ENCODE measurements at regions not wholly inside any gene's neighbourhood (a gene's known extent, or its start where the extent isn't known, plus 50 kb on each side); places are given as distances from the start of the nearest gene placed in this dataset.

- H3K27ac ChIP-seq = no peak overlapping the region
- no peaks in the 10 kb centered on the region for H3K36me3 ChIP-seq (replicated peaks in 1 of 2; ENCODE audit: insufficient read depth in 1 of 2, low read depth in 2 of 2)
- no peak for TF ChIP-seq POLR2A (IDR thresholded peaks at IDR 0.05)
- no peak for TF ChIP-seq CTCF (IDR thresholded peaks at IDR 0.05)
- H3K27me3 ChIP-seq = no peaks in the 10 kb centered on the region
- H3K4me1 ChIP-seq = no peaks in the 10 kb centered on the region
- H3K4me3 ChIP-seq = no peak overlapping the region
- no peaks in the 10 kb centered on the region for H3K9me3 ChIP-seq
- ATAC-seq (no peak), DNase-seq (no peak)
- intact Hi-C loops (cut with DNase I) = no loop called here
- WGBS, 2 donors = 75 to 83% methylated on average over 5 to 6 of the region's 6 CpGs
Measured at GRCh38 chr13:76708138-76708688, 178.0 kb downstream of the KCTD12 start.

- Histone ChIP-seq H3K36me3 (replicated peaks in 1 of 2; ENCODE audit: insufficient read depth in 1 of 2, low read depth in 2 of 2) (no peaks in the 10 kb centered on the region), H3K27ac (no peak overlapping the region), H3K27me3 (no peaks in the 10 kb centered on the region), H3K4me3 (no peak overlapping the region), H3K9me3 (no peaks in the 10 kb centered on the region), H3K4me1 (no peaks in the 10 kb centered on the region)
- WGBS, 2 donors = 53 to 60% methylated on average over 3 of the region's 3 CpGs
- TF ChIP-seq CTCF (IDR thresholded peaks at IDR 0.05) (no peak), POLR2A (IDR thresholded peaks at IDR 0.05) (no peak)
- ATAC-seq (no peak), DNase-seq (no peak)
- intact Hi-C loops (cut with DNase I) = no loop called here
Measured at GRCh38 chr13:76707360-76707759, 178.8 kb downstream of the KCTD12 start.

GRCh38 chr13:76703621-76704288, 182.4 kb downstream of the KCTD12 start:
- no peak overlapping the region for H3K27ac ChIP-seq
- H3K27me3 ChIP-seq = no peaks in the 10 kb centered on the region
- ATAC-seq (no peak), DNase-seq (no peak)
- no peaks in the 10 kb centered on the region for H3K9me3 ChIP-seq
- TF ChIP-seq POLR2A (IDR thresholded peaks at IDR 0.05) (no peak), CTCF (IDR thresholded peaks at IDR 0.05) (no peak)
- no peaks in the 10 kb centered on the region for H3K36me3 ChIP-seq (replicated peaks in 1 of 2; ENCODE audit: insufficient read depth in 1 of 2, low read depth in 2 of 2)
- WGBS, 2 donors = 43 to 47% methylated on average over 2 of the region's 2 CpGs
- H3K4me3 ChIP-seq = no peak overlapping the region
- intact Hi-C loops (cut with DNase I) = no loop called here
- H3K4me1 ChIP-seq = no peaks in the 10 kb centered on the region

- H3K9me3 ChIP-seq = no peaks in the 10 kb centered on the region
- no peak overlapping the region for H3K27ac ChIP-seq
- no peaks in the 10 kb centered on the region for H3K27me3 ChIP-seq
- 84 to 88% methylated on average over 2 of the region's 2 CpGs for WGBS, 2 donors
- no peak overlapping the region for H3K4me3 ChIP-seq
- intact Hi-C loops (cut with DNase I) = no loop called here
- ATAC-seq (no peak), DNase-seq (no peak)
- no peak for TF ChIP-seq POLR2A (IDR thresholded peaks at IDR 0.05)
- no peak for TF ChIP-seq CTCF (IDR thresholded peaks at IDR 0.05)
- no peaks in the 10 kb centered on the region for H3K4me1 ChIP-seq
- H3K36me3 ChIP-seq (replicated peaks in 1 of 2; ENCODE audit: insufficient read depth in 1 of 2, low read depth in 2 of 2) = no peaks in the 10 kb centered on the region
Measured at GRCh38 chr13:76703216-76703615, 183.0 kb downstream of the KCTD12 start.

GRCh38 chr13:76697288-76697687, 188.9 kb downstream of the KCTD12 start:
- H3K27ac ChIP-seq = no peak overlapping the region
- H3K4me3 ChIP-seq = no peak overlapping the region
- no peak for DNase-seq
- H3K27me3 ChIP-seq = no peaks in the 10 kb centered on the region
- no peak for ATAC-seq
- TF ChIP-seq CTCF (IDR thresholded peaks at IDR 0.05) (no peak), POLR2A (IDR thresholded peaks at IDR 0.05) (no peak)
- intact Hi-C loops (cut with DNase I) = no loop called here
- H3K4me1 ChIP-seq = no peaks in the 10 kb centered on the region
- no peaks in the 10 kb centered on the region for H3K36me3 ChIP-seq (replicated peaks in 1 of 2; ENCODE audit: insufficient read depth in 1 of 2, low read depth in 2 of 2)
- whole genome bisulfite sequencing, 2 donors = 31 to 33% methylated on average over 2 of the region's 2 CpGs
- H3K9me3 ChIP-seq = no peaks in the 10 kb centered on the region

All from body of pancreas (tissue), 4 donors.